Thyroid gland (tissue), 4 donors: ENCODE measurements at regions not wholly inside any gene's neighbourhood (a gene's known extent, or its start where the extent isn't known, plus 50 kb on each side); places are given as distances from the start of the nearest gene placed in this dataset.

Experiments used
- DNase-seq, 2 donors: peaks; one replicate each; pipeline ENCODE4 v3.0.0-alpha.2; 2019
- H3K27ac ChIP-seq, 3 donors: fragments of 200-600 bp; sonication (generic); 1 replicate in 2 of 3; 2 replicates in 1 of 3; pipeline ENCODE4 v1.5.1; 2016 to 2019; ENCODE audit warnings: mild to moderate bottlenecking in 1 of 3, moderate library complexity in 1 of 3
- H3K27me3 ChIP-seq: fragments of 200-600 bp; sonication (generic); one replicate; pipeline ENCODE4 v1.5.1; 2019
- H3K36me3 ChIP-seq, 2 donors: fragments of 200-600 bp; sonication (generic); one replicate each; pipeline ENCODE4 v1.5.1; 2016 to 2019
- H3K4me1 ChIP-seq, 2 donors: fragments of 200-600 bp; sonication (generic); one replicate each; pipeline ENCODE4 v1.5.1; 2017 to 2019
- H3K4me3 ChIP-seq, 3 donors: fragments of 200-600 bp; sonication (generic); replicated peaks in 1 of 3; 1 replicate in 2 of 3; 2 replicates in 1 of 3; pipeline ENCODE4 v1.5.1; 2016; ENCODE audit warnings: mild to moderate bottlenecking in 1 of 3
- H3K9me3 ChIP-seq: fragments of 200-600 bp; sonication (generic); one replicate; pipeline ENCODE4 v1.5.1; 2017
- POLR2A ChIP-seq, 2 donors: fragments of 450-650 bp; IDR thresholded peaks; one replicate each; pipeline ENCODE4 v1.6.1; 2017; ENCODE audit warnings: antibody characterized with exemption in 2 of 2, mild to moderate bottlenecking in 2 of 2, moderate library complexity in 1 of 2
- WGBS, 2 donors: methylation state at CpG; one replicate each; pipeline ENCODE4 v1.1.5; 2017; 5-methylcytosine and 5-hydroxymethylcytosine counted together
- intact Hi-C: fragments of 100-400 bp; cut with DNase I; formaldehyde crosslinking; loops from one replicate; pipeline ENCODE4 v1.15.1; 2023
- TF ChIP-seq, protein P1 (sequence below), 6 experiments: fragments of 200-600 bp in 3 of 6; fragments of 450-650 bp in 3 of 6; sonication (generic) in 3 of 6; IDR thresholded peaks; one replicate each; pipeline ENCODE4 v1.5.1; 2016 to 2019; ENCODE audit warnings: antibody characterized with exemption in 6 of 6, mild to moderate bottlenecking in 2 of 6, inconsistent platforms in 1 of 6, moderate library complexity in 1 of 6

- Histone ChIP-seq H3K4me1 (no peaks in the 10 kb centered on the region), H3K36me3 (no peaks in the 10 kb centered on the region), H3K4me3 (no peak overlapping the region), H3K27me3 (no peaks in the 10 kb centered on the region), H3K9me3 (no peaks in the 10 kb centered on the region), H3K27ac (no peak overlapping the region)
- DNase-seq, result no peak
- TF ChIP-seq, protein P1, sequence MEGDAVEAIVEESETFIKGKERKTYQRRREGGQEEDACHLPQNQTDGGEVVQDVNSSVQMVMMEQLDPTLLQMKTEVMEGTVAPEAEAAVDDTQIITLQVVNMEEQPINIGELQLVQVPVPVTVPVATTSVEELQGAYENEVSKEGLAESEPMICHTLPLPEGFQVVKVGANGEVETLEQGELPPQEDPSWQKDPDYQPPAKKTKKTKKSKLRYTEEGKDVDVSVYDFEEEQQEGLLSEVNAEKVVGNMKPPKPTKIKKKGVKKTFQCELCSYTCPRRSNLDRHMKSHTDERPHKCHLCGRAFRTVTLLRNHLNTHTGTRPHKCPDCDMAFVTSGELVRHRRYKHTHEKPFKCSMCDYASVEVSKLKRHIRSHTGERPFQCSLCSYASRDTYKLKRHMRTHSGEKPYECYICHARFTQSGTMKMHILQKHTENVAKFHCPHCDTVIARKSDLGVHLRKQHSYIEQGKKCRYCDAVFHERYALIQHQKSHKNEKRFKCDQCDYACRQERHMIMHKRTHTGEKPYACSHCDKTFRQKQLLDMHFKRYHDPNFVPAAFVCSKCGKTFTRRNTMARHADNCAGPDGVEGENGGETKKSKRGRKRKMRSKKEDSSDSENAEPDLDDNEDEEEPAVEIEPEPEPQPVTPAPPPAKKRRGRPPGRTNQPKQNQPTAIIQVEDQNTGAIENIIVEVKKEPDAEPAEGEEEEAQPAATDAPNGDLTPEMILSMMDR (IDR thresholded peaks at IDR 0.05), result no peak
- TF ChIP-seq POLR2A (IDR thresholded peaks at IDR 0.05), result no peak
- intact Hi-C loops, result no loop called here
- 75 to 79% methylated on average over 32 to 38 of the region's 38 CpGs for WGBS, 2 donors
Measured at GRCh38 chr22:49203091-49203858, 624.4 kb downstream of the BRD1 start.

GRCh38 chr22:49202226-49202625 lies 625.4 kb downstream of the BRD1 start:
- H3K4me1 ChIP-seq, result no peaks in the 10 kb centered on the region
- DNase-seq, result no peak
- H3K27me3 ChIP-seq, result no peaks in the 10 kb centered on the region
- H3K9me3 ChIP-seq, result no peaks in the 10 kb centered on the region
- H3K36me3 ChIP-seq, result no peaks in the 10 kb centered on the region
- 76 to 80% methylated on average over 8 of the region's 8 CpGs for WGBS, 2 donors
- no peak for TF ChIP-seq POLR2A (IDR thresholded peaks at IDR 0.05)
- TF ChIP-seq, protein P1 (IDR thresholded peaks at IDR 0.05), result no peak
- intact Hi-C loops, result no loop called here
- H3K27ac ChIP-seq, result no peak overlapping the region
- no peak overlapping the region for H3K4me3 ChIP-seq

DNA sequence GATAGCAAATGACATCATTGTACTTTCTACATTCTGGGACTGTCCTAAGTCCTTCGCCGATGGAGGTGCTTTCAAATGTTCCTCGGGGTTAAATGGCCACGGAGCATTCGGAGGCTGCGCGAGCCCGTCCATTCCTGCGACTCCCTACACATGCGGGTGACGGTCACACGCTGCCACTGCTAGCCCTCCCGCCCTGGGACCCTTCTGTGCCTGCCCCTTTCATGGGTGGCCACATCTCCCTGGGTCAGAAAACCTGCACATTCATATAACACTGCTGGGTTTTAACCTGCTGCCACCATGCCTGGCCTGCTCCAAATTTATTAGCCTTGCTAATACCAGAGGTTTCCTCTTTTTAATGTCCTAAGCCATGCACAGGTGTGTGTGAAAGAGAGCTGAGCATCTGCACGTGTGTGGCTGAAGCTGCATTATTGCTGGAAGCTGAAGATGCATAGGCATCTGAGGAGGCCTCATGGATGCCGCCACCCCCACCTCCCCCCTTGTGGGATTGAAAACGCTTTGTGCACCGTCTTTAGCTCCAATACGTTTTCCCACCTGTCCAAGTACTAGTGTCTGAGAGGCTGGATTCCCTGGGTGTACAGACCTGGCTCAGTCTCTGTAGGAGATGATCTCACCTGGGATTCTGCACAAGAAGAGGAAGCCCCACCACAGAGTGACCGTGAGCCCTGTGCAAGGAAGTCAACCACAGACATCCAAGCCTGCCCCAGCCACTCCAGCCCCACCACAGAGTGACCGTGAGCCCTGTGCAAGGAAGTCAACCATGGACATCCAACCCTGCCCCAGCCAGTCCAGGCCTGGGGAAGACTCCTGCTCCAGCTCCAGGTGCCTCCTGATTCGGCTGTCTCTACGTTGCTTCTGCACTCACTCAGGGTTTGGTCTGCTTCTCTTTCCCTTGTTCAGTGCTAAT lies 626.4 kb downstream of the BRD1 start:
- DNase-seq, result no peak
- Histone ChIP-seq H3K27ac (no peak overlapping the region), H3K27me3 (no peaks in the 10 kb centered on the region), H3K36me3 (no peaks in the 10 kb centered on the region), H3K4me1 (no peaks in the 10 kb centered on the region), H3K9me3 (no peaks in the 10 kb centered on the region), H3K4me3 (no peak overlapping the region)
- intact Hi-C loops, result no loop called here
- 83 to 88% methylated on average over 22 of the region's 22 CpGs for WGBS, 2 donors
- TF ChIP-seq, protein P1 (IDR thresholded peaks at IDR 0.05), result no peak

- H3K27me3 ChIP-seq, result no peaks in the 10 kb centered on the region
- H3K4me1 ChIP-seq, result no peaks in the 10 kb centered on the region
- 75 to 83% methylated on average over 5 of the region's 5 CpGs for WGBS, 2 donors
- intact Hi-C loops, result no loop called here
- H3K36me3 ChIP-seq, result no peaks in the 10 kb centered on the region
- no peak overlapping the region for H3K27ac ChIP-seq
- no peak for DNase-seq
- H3K4me3 ChIP-seq, result no peak overlapping the region
- TF ChIP-seq POLR2A (IDR thresholded peaks at IDR 0.05), result no peak
- TF ChIP-seq, protein P1 (IDR thresholded peaks at IDR 0.05), result no peak
- no peaks in the 10 kb centered on the region for H3K9me3 ChIP-seq
Measured at GRCh38 chr22:49199224-49199623, 628.4 kb downstream of the BRD1 start.

DNA sequence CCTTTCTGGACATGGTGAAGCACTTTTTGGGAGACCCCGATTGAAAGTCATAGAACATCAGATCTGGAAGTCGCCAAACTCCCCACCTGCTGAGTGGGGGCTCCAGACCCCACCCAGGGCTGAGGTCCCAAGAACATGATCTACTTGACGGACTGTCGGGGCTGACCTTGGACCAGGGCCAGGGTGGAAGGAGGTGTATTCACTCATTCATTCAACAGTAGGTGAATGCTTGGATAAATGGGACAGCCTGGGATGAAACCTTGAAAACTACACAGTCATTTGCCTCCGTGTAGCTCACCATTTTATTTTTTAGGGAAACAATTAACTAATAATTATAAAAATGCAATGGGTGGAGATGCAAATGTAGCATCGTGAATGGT lies 629.0 kb downstream of the BRD1 start:
- TF ChIP-seq, protein P1 (IDR thresholded peaks at IDR 0.05), result no peak
- no peak for TF ChIP-seq POLR2A (IDR thresholded peaks at IDR 0.05)
- Histone ChIP-seq H3K4me1 (no peaks in the 10 kb centered on the region), H3K27me3 (no peaks in the 10 kb centered on the region), H3K9me3 (no peaks in the 10 kb centered on the region), H3K4me3 (no peak overlapping the region), H3K27ac (no peak overlapping the region), H3K36me3 (no peaks in the 10 kb centered on the region)
- 74 to 77% methylated on average over 6 of the region's 6 CpGs for WGBS, 2 donors
- no peak for DNase-seq
- intact Hi-C loops, result no loop called here
